HG03060 (cell line): ENCODE measurements at regions not wholly inside any gene's neighbourhood (a gene's known extent, or its start where the extent isn't known, plus 50 kb on each side); places are given as distances from the start of the nearest gene placed in this dataset.
"Not testable (repeated sequence)": the region's sequence is repeated elsewhere in the genome, so short reads cannot be mapped to it uniquely, and the experiment has no call there.

Source experiments
- ATAC-seq: cut with Tn5 transposase; IDR thresholded peaks from one replicate; pipeline ENCODE4 v1.9.1; 2021; ENCODE audit warnings: low read depth, moderate number of reproducible peaks; ENCODE audit not compliant: unreplicated experiment

- ATAC-seq: no peak
Observed at GRCh38 chr6:103715269-103715668, 1144.5 kb downstream of the HACE1 start.

- ATAC-seq: not testable (repeated sequence)
Observed at GRCh38 chr6:103709236-103709635, 1150.5 kb downstream of the HACE1 start.

GRCh38 chr6:103707596-103708325, 1152.0 kb downstream of the HACE1 start:
- no peak for ATAC-seq

GRCh38 chr6:103699769-103700168, 1160.0 kb downstream of the HACE1 start:
- ATAC-seq: no peak

- no peak for ATAC-seq
Observed at GRCh38 chr6:103687430-103687829, 1172.3 kb downstream of the HACE1 start.

GRCh38 chr6:103680116-103680515, 1179.6 kb downstream of the HACE1 start:
- no peak for ATAC-seq

GRCh38 chr6:103677290-103677689, 1182.4 kb downstream of the HACE1 start:
- no peak for ATAC-seq

- ATAC-seq: no peak
Observed at GRCh38 chr6:103675807-103676406, 1183.8 kb downstream of the HACE1 start.

- ATAC-seq: no peak
Observed at GRCh38 chr6:103674790-103675189, 1184.9 kb downstream of the HACE1 start.

GRCh38 chr6:103672169-103672568, 1187.5 kb downstream of the HACE1 start:
- ATAC-seq: no peak

GRCh38 chr6:103629613-103630012, 1230.1 kb downstream of the HACE1 start:
- no peak for ATAC-seq

GRCh38 chr6:103617642-103618041, 1242.1 kb downstream of the HACE1 start:
- ATAC-seq: no peak

GRCh38 chr6:103587722-103588121, 1272.0 kb downstream of the HACE1 start:
- ATAC-seq: no peak

GRCh38 chr6:103578115-103578514, 1281.6 kb downstream of the HACE1 start:
- ATAC-seq: no peak

- no peak for ATAC-seq
Observed at GRCh38 chr6:103570431-103570830, 1289.3 kb downstream of the HACE1 start.

GRCh38 chr6:103554911-103555310, 1304.8 kb downstream of the HACE1 start:
- no peak for ATAC-seq

- ATAC-seq: no peak
Observed at GRCh38 chr6:103538381-103538780, 1321.3 kb downstream of the HACE1 start.

GRCh38 chr6:103534814-103535213, 1324.9 kb downstream of the HACE1 start:
- ATAC-seq: no peak

- no peak for ATAC-seq
Observed at GRCh38 chr6:103534095-103534494, 1325.6 kb downstream of the HACE1 start.

- no peak for ATAC-seq
Observed at GRCh38 chr6:103522045-103522444, 1337.7 kb downstream of the HACE1 start.

GRCh38 chr6:103516336-103516735, 1343.4 kb downstream of the HACE1 start:
- no peak for ATAC-seq

GRCh38 chr6:103507052-103507451, 1352.7 kb downstream of the HACE1 start:
- no peak for ATAC-seq
